HL-60 (cell line): ENCODE measurements at regions not wholly inside any gene's neighbourhood (a gene's known extent, or its start where the extent isn't known, plus 50 kb on each side); places are given as distances from the start of the nearest gene placed in this dataset.

Experiments
- DNase-seq, 2 experiments: peaks; one replicate each; pipeline ENCODE4 v3.0.0-alpha.2; 2010 to 2020; ENCODE audit warnings: low read depth in 1 of 2, low spot score in 1 of 2
- H3K27ac ChIP-seq: fragments of 250-450 bp; sonication (Bioruptor Pico); replicated peaks from 2 replicates; pipeline ENCODE4 v1.5.1; 2020; ENCODE audit warnings: mild to moderate bottlenecking, moderate library complexity
- H3K27me3 ChIP-seq: fragments of 250-450 bp; sonication (Bioruptor Pico); 2 replicates; pipeline ENCODE4 v1.5.1; 2021; ENCODE audit warnings: mild to moderate bottlenecking, moderate library complexity; ENCODE audit not compliant: insufficient read depth, poor library complexity, severe bottlenecking
- H3K4me3 ChIP-seq: replicated peaks from 2 replicates; pipeline ENCODE4 v1.5.1; 2011; ENCODE audit warnings: mild to moderate bottlenecking, control low read depth, low read length; ENCODE audit not compliant: insufficient read depth
- GABPA ChIP-seq: IDR thresholded peaks from 2 replicates; pipeline ENCODE4 v1.6.1; 2012; ENCODE audit warnings: low read depth
- POLR2AphosphoS5 ChIP-seq: IDR thresholded peaks from 2 replicates; pipeline ENCODE4 v1.6.1; 2012; ENCODE audit warnings: low read depth
- SPI1 ChIP-seq: IDR thresholded peaks from 2 replicates; pipeline ENCODE4 v1.6.1; 2012; ENCODE audit warnings: low read depth, mild to moderate bottlenecking, borderline replicate concordance
- TF ChIP-seq, protein P1 (sequence below): IDR thresholded peaks from one replicate; pipeline ENCODE4 v1.5.1; 2011; ENCODE audit warnings: low read length, control low read depth, inconsistent platforms; ENCODE audit not compliant: insufficient read depth
- TF ChIP-seq, protein P2 (sequence below): IDR thresholded peaks from 2 replicates; pipeline ENCODE4 v1.6.1; 2012; ENCODE audit warnings: low read depth; ENCODE audit not compliant: insufficient replicate concordance

DNA sequence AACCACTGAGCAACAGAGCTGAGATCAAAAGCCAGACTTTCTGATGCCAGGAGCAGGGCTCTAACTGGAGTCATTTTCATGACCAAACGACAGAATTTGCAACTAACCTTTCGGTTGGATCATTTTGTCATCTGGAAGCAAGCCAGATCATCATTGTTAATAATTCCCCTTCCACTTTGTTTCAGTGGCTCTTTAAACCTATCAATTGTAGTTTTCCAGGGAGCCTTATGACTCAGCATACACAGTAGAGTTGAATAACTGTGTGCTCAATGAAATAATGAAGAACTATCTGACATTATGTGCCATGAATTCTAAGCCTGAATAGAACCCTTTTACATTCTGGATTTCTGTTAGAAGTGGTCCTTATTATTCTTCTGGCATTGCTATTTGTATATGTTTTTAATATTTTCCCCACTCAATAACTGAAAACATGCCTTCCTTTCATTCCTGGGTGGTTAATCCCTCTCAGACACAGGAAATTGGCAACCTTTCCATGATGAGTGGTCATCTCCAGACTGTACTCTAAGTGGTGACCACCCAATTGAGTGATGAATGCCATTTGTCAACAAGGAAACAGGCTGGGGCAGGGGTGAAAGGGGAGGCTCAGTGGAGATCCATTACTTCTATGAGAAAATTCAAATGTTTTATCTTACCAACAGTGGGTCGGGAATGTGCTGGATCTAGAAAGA, 431.8 kb downstream of the BCOR start:
- no peaks in the 10 kb centered on the region for H3K27me3 ChIP-seq
- H3K27ac ChIP-seq, result no peak overlapping the region
- no peak overlapping the region for H3K4me3 ChIP-seq
- DNase-seq, result no peak
- TF ChIP-seq, protein P1, sequence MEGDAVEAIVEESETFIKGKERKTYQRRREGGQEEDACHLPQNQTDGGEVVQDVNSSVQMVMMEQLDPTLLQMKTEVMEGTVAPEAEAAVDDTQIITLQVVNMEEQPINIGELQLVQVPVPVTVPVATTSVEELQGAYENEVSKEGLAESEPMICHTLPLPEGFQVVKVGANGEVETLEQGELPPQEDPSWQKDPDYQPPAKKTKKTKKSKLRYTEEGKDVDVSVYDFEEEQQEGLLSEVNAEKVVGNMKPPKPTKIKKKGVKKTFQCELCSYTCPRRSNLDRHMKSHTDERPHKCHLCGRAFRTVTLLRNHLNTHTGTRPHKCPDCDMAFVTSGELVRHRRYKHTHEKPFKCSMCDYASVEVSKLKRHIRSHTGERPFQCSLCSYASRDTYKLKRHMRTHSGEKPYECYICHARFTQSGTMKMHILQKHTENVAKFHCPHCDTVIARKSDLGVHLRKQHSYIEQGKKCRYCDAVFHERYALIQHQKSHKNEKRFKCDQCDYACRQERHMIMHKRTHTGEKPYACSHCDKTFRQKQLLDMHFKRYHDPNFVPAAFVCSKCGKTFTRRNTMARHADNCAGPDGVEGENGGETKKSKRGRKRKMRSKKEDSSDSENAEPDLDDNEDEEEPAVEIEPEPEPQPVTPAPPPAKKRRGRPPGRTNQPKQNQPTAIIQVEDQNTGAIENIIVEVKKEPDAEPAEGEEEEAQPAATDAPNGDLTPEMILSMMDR, result no peak
- TF ChIP-seq, protein P2, sequence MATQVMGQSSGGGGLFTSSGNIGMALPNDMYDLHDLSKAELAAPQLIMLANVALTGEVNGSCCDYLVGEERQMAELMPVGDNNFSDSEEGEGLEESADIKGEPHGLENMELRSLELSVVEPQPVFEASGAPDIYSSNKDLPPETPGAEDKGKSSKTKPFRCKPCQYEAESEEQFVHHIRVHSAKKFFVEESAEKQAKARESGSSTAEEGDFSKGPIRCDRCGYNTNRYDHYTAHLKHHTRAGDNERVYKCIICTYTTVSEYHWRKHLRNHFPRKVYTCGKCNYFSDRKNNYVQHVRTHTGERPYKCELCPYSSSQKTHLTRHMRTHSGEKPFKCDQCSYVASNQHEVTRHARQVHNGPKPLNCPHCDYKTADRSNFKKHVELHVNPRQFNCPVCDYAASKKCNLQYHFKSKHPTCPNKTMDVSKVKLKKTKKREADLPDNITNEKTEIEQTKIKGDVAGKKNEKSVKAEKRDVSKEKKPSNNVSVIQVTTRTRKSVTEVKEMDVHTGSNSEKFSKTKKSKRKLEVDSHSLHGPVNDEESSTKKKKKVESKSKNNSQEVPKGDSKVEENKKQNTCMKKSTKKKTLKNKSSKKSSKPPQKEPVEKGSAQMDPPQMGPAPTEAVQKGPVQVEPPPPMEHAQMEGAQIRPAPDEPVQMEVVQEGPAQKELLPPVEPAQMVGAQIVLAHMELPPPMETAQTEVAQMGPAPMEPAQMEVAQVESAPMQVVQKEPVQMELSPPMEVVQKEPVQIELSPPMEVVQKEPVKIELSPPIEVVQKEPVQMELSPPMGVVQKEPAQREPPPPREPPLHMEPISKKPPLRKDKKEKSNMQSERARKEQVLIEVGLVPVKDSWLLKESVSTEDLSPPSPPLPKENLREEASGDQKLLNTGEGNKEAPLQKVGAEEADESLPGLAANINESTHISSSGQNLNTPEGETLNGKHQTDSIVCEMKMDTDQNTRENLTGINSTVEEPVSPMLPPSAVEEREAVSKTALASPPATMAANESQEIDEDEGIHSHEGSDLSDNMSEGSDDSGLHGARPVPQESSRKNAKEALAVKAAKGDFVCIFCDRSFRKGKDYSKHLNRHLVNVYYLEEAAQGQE, result no peak
- TF ChIP-seq GABPA, result no peak
- TF ChIP-seq POLR2AphosphoS5, result no peak
- TF ChIP-seq SPI1, result no peak

DNA sequence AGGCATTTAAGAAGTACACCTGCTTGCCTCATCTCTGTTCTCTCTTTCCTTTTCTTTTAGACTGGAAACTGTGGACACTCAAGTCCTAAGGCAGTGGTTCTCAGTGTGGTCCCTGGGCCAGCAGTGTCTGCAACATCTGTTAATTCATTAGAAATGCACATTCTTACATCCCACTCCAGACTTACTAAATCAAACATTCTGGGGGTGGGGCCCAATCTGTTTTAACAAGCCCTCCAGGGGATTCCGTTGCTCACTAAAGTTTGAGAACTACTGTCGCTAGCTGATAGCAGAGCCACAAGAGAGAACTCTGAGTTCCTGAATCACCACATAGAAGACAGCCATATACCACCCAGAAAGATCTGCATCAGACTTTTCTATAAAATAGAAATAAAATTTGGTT, 430.6 kb downstream of the BCOR start:
- Histone ChIP-seq H3K27me3 (no peaks in the 10 kb centered on the region), H3K27ac (no peak overlapping the region), H3K4me3 (no peak overlapping the region)
- no peak for DNase-seq
- TF ChIP-seq, protein P2, result no peak
- no peak for TF ChIP-seq GABPA
- TF ChIP-seq POLR2AphosphoS5, result no peak
- TF ChIP-seq, protein P1, result no peak
- no peak for TF ChIP-seq SPI1

DNA sequence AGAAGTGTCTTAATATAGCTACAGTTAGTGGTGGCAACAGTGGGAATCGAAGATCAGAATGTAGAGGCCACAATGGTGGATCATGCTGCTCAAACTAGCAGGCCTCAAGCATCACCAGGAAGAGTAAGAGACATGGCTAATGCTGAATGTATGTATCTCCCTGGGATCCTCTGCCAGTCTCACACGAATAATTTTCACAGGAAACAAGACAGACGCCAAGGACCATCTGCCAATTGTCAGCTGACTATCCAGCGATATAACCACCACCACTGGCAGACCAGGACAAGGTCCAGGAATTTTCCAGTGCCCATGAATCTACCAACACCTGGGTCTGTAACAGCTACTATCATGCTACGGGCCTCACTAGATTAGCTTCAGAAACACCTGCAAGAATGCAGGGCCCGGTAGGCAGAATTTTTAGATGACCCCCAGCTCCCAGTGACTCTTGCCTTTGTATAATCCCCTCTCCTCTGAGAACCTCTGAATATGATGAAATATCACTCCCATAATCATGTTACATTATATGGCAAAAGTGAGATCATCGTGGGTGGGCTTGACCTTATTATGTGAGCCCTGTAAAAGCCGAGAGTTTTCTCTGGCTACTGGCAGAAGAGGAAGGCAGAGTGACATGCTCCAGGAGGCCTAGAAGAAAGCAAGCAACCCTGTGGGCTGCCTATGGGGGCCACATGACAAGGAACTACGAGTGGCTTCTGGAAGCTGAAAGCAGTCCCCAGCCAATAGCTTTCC, 429.8 kb downstream of the BCOR start:
- Histone ChIP-seq H3K27me3 (no peaks in the 10 kb centered on the region), H3K27ac (no peak overlapping the region), H3K4me3 (no peak overlapping the region)
- TF ChIP-seq GABPA (no peak), SPI1 (no peak), POLR2AphosphoS5 (no peak)
- TF ChIP-seq, protein P2, result no peak
- TF ChIP-seq, protein P1, result no peak
- no peak for DNase-seq
